Activated CD4-positive, alpha-beta memory T cell treated with anti-CD3 and anti-CD28 coated beads for 36 hours (primary cell): ENCODE measurements at regions not wholly inside any gene's neighbourhood (a gene's known extent, or its start where the extent isn't known, plus 50 kb on each side); places are given as distances from the start of the nearest gene placed in this dataset.
A peak's percentile ranks its signal among the peaks of the same experiment; 100 is the strongest.
"Not testable (repeated sequence)": the region's sequence is repeated elsewhere in the genome, so short reads cannot be mapped to it uniquely, and the experiment has no call there.

Experiments used
- CTCF ChIA-PET: fragments of 350-600 bp; sonication (Branson Sonifier 250); formaldehyde crosslinking; loops from one replicate; lab custom pipeline; 2021; ENCODE audit warnings: antibody characterized with exemption, inconsistent platforms; lab: Charles Lee
- POLR2A ChIA-PET: fragments of 350-600 bp; sonication (Branson Sonifier 250); formaldehyde crosslinking; loops from one replicate; lab custom pipeline; 2021; ENCODE audit warnings: antibody characterized with exemption; lab: Charles Lee
- DNase-seq: peaks from one replicate; pipeline ENCODE4 v3.0.0-alpha.2; 2020
- H3K27ac Mint-ChIP-seq: one replicate; pipeline ENCODE4 v1.8.0; 2021; ENCODE audit warnings: mixed read lengths
- H3K27me3 Mint-ChIP-seq: one replicate; pipeline ENCODE4 v1.8.0; 2021; ENCODE audit warnings: mixed read lengths
- H3K36me3 Mint-ChIP-seq: one replicate; pipeline ENCODE4 v1.8.0; 2021; ENCODE audit warnings: mixed read lengths
- H3K4me1 Mint-ChIP-seq: one replicate; pipeline ENCODE4 v1.8.0; 2021; ENCODE audit warnings: low read depth, mixed read lengths
- H3K4me3 Mint-ChIP-seq: one replicate; pipeline ENCODE4 v1.8.0; 2021; ENCODE audit warnings: mild to moderate bottlenecking, mixed read lengths
- H3K9me3 Mint-ChIP-seq: one replicate; pipeline ENCODE4 v1.8.0; 2021; ENCODE audit warnings: mixed read lengths
- intact Hi-C: fragments of 100-400 bp; cut with micrococcal nuclease; formaldehyde crosslinking; loops from one replicate; pipeline ENCODE4 v1.15.1; 2023

GRCh38 chr20:53679597-53680309 is 86.1 kb upstream of the ZNF217 start:
- no peak overlapping the region for H3K4me3 Mint-ChIP-seq

GRCh38 chr20:53678990-53679596 is 85.5 kb upstream of the ZNF217 start:
- CTCF ChIA-PET: no interaction called here
- Mint-ChIP-seq H3K4me1 (peaks cover 10% of the 10 kb centered on the region), H3K4me3 (no peak overlapping the region), H3K9me3 (no peaks in the 10 kb centered on the region), H3K36me3 (no peaks in the 10 kb centered on the region), H3K27ac (no peak overlapping the region), H3K27me3 (no peaks in the 10 kb centered on the region)
- intact Hi-C loops: loop anchor here (2.0 kb wide), 1 partner anchor 18 kb away; no protein-coding TSS in a partner anchor
- POLR2A ChIA-PET: no interaction called here
- DNase-seq: no peak

More at GRCh38 chr20:53679597-53680309, 86.1 kb upstream of the ZNF217 start:
- Mint-ChIP-seq H3K27me3 (no peaks in the 10 kb centered on the region), H3K9me3 (no peaks in the 10 kb centered on the region), H3K4me1 (peaks cover 10% of the 10 kb centered on the region), H3K36me3 (no peaks in the 10 kb centered on the region), H3K27ac (no peak overlapping the region)
- DNase-seq: no peak
- intact Hi-C loops: loop anchor here (2.0 kb wide), 1 partner anchor 19 kb away; no protein-coding TSS in a partner anchor
- ChIA-PET CTCF (no interaction called here), POLR2A (no interaction called here)

GRCh38 chr20:53678315-53678989 is 84.8 kb upstream of the ZNF217 start:
- no peak for DNase-seq
- Mint-ChIP-seq H3K27me3 (no peaks in the 10 kb centered on the region), H3K4me1 (peaks cover 10% of the 10 kb centered on the region), H3K36me3 (no peaks in the 10 kb centered on the region), H3K27ac (peak overlapping the region; percentile 6), H3K9me3 (no peaks in the 10 kb centered on the region), H3K4me3 (no peak overlapping the region)
- POLR2A ChIA-PET: no interaction called here
- CTCF ChIA-PET: no interaction called here
- intact Hi-C loops: loop anchor here (2.0 kb wide), 1 partner anchor 18 kb away; no protein-coding TSS in a partner anchor

GRCh38 chr20:53677447-53678314 is 84.0 kb upstream of the ZNF217 start:
- H3K27me3 Mint-ChIP-seq: no peaks in the 10 kb centered on the region
- POLR2A ChIA-PET: no interaction called here
- H3K4me3 Mint-ChIP-seq: peak overlapping the region; percentile 43
- intact Hi-C loops: loop anchor here (2.0 kb wide), 1 partner anchor 17 kb away; no protein-coding TSS in a partner anchor
- H3K9me3 Mint-ChIP-seq: no peaks in the 10 kb centered on the region
- CTCF ChIA-PET: no interaction called here
- H3K27ac Mint-ChIP-seq: peak overlapping the region; percentile 6
- peak; percentile 21 for DNase-seq
- no peaks in the 10 kb centered on the region for H3K36me3 Mint-ChIP-seq
- peaks cover 10% of the 10 kb centered on the region for H3K4me1 Mint-ChIP-seq

- DNase-seq: no peak
- ChIA-PET CTCF (interaction anchor here (0.6 kb wide), 1 partner anchor 769 kb away, joined by 3 read pairs; no protein-coding TSS in a partner anchor), POLR2A (no interaction called here)
- no peaks in the 10 kb centered on the region for H3K9me3 Mint-ChIP-seq
- H3K4me1 Mint-ChIP-seq: peaks cover 10% of the 10 kb centered on the region
- H3K36me3 Mint-ChIP-seq: no peaks in the 10 kb centered on the region
- no peak overlapping the region for H3K4me3 Mint-ChIP-seq
- no peak overlapping the region for H3K27ac Mint-ChIP-seq
- H3K27me3 Mint-ChIP-seq: no peaks in the 10 kb centered on the region
- intact Hi-C loops: no loop called here
Observed at GRCh38 chr20:53676987-53677386, 83.3 kb upstream of the ZNF217 start.

GRCh38 chr20:53676519-53676822 is 82.8 kb upstream of the ZNF217 start:
- H3K36me3 Mint-ChIP-seq: no peaks in the 10 kb centered on the region
- no peak for DNase-seq
- CTCF ChIA-PET: interaction anchor here (0.6 kb wide), 1 partner anchor 768 kb away, joined by 3 read pairs; no protein-coding TSS in a partner anchor
- no peaks in the 10 kb centered on the region for H3K27me3 Mint-ChIP-seq
- H3K9me3 Mint-ChIP-seq: no peaks in the 10 kb centered on the region
- H3K4me1 Mint-ChIP-seq: peaks cover 10% of the 10 kb centered on the region
- POLR2A ChIA-PET: no interaction called here
- intact Hi-C loops: no loop called here
- H3K27ac Mint-ChIP-seq: no peak overlapping the region
- H3K4me3 Mint-ChIP-seq: no peak overlapping the region

- POLR2A ChIA-PET: no interaction called here
- DNase-seq: no peak
- CTCF ChIA-PET: no interaction called here
- no peak overlapping the region for H3K4me3 Mint-ChIP-seq
- no peaks in the 10 kb centered on the region for H3K4me1 Mint-ChIP-seq
- intact Hi-C loops: no loop called here
- H3K36me3 Mint-ChIP-seq: no peaks in the 10 kb centered on the region
- H3K27me3 Mint-ChIP-seq: no peaks in the 10 kb centered on the region
- H3K27ac Mint-ChIP-seq: no peak overlapping the region
- H3K9me3 Mint-ChIP-seq: no peaks in the 10 kb centered on the region
Observed at GRCh38 chr20:53672484-53673129, 79.0 kb upstream of the ZNF217 start.

- H3K9me3 Mint-ChIP-seq: no peaks in the 10 kb centered on the region
- DNase-seq: no peak
- ChIA-PET CTCF (no interaction called here), POLR2A (interaction anchor here (0.7 kb wide), 1 partner anchor 498 kb away, joined by 4 read pairs; no protein-coding TSS in a partner anchor)
- no peak overlapping the region for H3K4me3 Mint-ChIP-seq
- H3K36me3 Mint-ChIP-seq: no peaks in the 10 kb centered on the region
- no peaks in the 10 kb centered on the region for H3K27me3 Mint-ChIP-seq
- no peaks in the 10 kb centered on the region for H3K4me1 Mint-ChIP-seq
- intact Hi-C loops: no loop called here
- no peak overlapping the region for H3K27ac Mint-ChIP-seq
Observed at GRCh38 chr20:53671370-53671769, 77.7 kb upstream of the ZNF217 start.

GRCh38 chr20:53669517-53670313 is 76.1 kb upstream of the ZNF217 start:
- H3K36me3 Mint-ChIP-seq, DNase-seq, POLR2A ChIA-PET, H3K9me3 Mint-ChIP-seq, H3K4me3 Mint-ChIP-seq, H3K27ac Mint-ChIP-seq, H3K27me3 Mint-ChIP-seq, CTCF ChIA-PET, intact Hi-C loops, H3K4me1 Mint-ChIP-seq: not testable (repeated sequence)

GRCh38 chr20:53668992-53669391 is 75.4 kb upstream of the ZNF217 start:
- Mint-ChIP-seq H3K4me1 (peaks cover 3% of the 10 kb centered on the region), H3K27me3 (no peaks in the 10 kb centered on the region), H3K36me3 (no peaks in the 10 kb centered on the region), H3K27ac (no peak overlapping the region), H3K9me3 (no peaks in the 10 kb centered on the region), H3K4me3 (no peak overlapping the region)
- intact Hi-C loops: no loop called here
- no peak for DNase-seq
- POLR2A ChIA-PET: no interaction called here
- CTCF ChIA-PET: no interaction called here

- no peaks in the 10 kb centered on the region for H3K36me3 Mint-ChIP-seq
- ChIA-PET POLR2A (no interaction called here), CTCF (no interaction called here)
- H3K27ac Mint-ChIP-seq: no peak overlapping the region
- H3K27me3 Mint-ChIP-seq: no peaks in the 10 kb centered on the region
- DNase-seq: no peak
- peaks cover 17% of the 10 kb centered on the region for H3K4me1 Mint-ChIP-seq
- no peak overlapping the region for H3K4me3 Mint-ChIP-seq
- intact Hi-C loops: no loop called here
- no peaks in the 10 kb centered on the region for H3K9me3 Mint-ChIP-seq
Observed at GRCh38 chr20:53666144-53666543, 72.5 kb upstream of the ZNF217 start.
